Caco-2 (cell line): ENCODE measurements at regions not wholly inside any gene's neighbourhood (a gene's known extent, or its start where the extent isn't known, plus 50 kb on each side); places are given as distances from the start of the nearest gene placed in this dataset.

Experiments
- BruUV-seq: library from RNA; stranded (reverse); fragments of 400-500 nt; replicated peaks from 2 replicates; lab custom pipeline; 2021; lab: Mats Ljungman, UMichigan
- CTCF ChIA-PET: fragments of 300-600 bp; sonication (Branson Sonifier 250); formaldehyde crosslinking; loops from one replicate; lab custom pipeline; 2022; ENCODE audit warnings: antibody characterized with exemption; lab: Charles Lee
- POLR2A ChIA-PET: fragments of 300-600 bp; sonication (Branson Sonifier 250); formaldehyde crosslinking; loops from one replicate; lab custom pipeline; 2022; ENCODE audit warnings: antibody characterized with exemption; lab: Charles Lee
- DNase-seq, 2 experiments: peaks; one replicate each; pipeline versions ENCODE4 v3.0.0 to v3.0.0-alpha.2; 2020 to 2022
- H3K27me3 ChIP-seq: replicated peaks from 2 replicates; pipeline ENCODE4 v1.6.0; 2011; ENCODE audit warnings: low read length; ENCODE audit not compliant: control insufficient read depth, insufficient read depth
- H3K36me3 ChIP-seq: 2 replicates; pipeline ENCODE4 v1.5.1; 2011; ENCODE audit warnings: low read length; ENCODE audit not compliant: control insufficient read depth, insufficient read depth
- H3K4me1 ChIP-seq: fragments of 250-450 bp; sonication (Bioruptor Pico); 2 replicates; pipeline ENCODE4 v1.5.1; 2020; ENCODE audit warnings: mild to moderate bottlenecking
- H3K4me3 ChIP-seq: 2 replicates; pipeline ENCODE4 v1.5.1; 2011; ENCODE audit warnings: low read depth, mild to moderate bottlenecking, control low read depth, low read length
- H3K9me3 ChIP-seq: fragments of 250-450 bp; sonication (Bioruptor Pico); 2 replicates; pipeline ENCODE4 v1.5.1; 2020; ENCODE audit warnings: mild to moderate bottlenecking, moderate library complexity
- H3K27ac Mint-ChIP-seq: one replicate; pipeline ENCODE4 v1.8.0; 2022; ENCODE audit warnings: mixed read lengths; ENCODE audit not compliant: unreplicated experiment
- H3K27me3 Mint-ChIP-seq: one replicate; pipeline ENCODE4 v1.8.0; 2022; ENCODE audit warnings: mixed read lengths; ENCODE audit not compliant: insufficient read depth, unreplicated experiment
- H3K36me3 Mint-ChIP-seq: one replicate; pipeline ENCODE4 v1.8.0; 2022; ENCODE audit warnings: mild to moderate bottlenecking, mixed read lengths; ENCODE audit not compliant: insufficient read depth, unreplicated experiment
- H3K4me1 Mint-ChIP-seq: one replicate; pipeline ENCODE4 v1.8.0; 2022; ENCODE audit warnings: low read depth, mixed read lengths; ENCODE audit not compliant: unreplicated experiment
- H3K4me3 Mint-ChIP-seq: one replicate; pipeline ENCODE4 v1.8.0; 2022; ENCODE audit warnings: mild to moderate bottlenecking, moderate library complexity, mixed read lengths; ENCODE audit not compliant: unreplicated experiment
- H3K9me3 Mint-ChIP-seq: one replicate; pipeline ENCODE4 v1.8.0; 2022; ENCODE audit warnings: mixed read lengths; ENCODE audit not compliant: unreplicated experiment
- intact Hi-C: fragments of 100-400 bp; cut with micrococcal nuclease; formaldehyde crosslinking; loops from one replicate; pipeline ENCODE4 v1.10.0; 2022; ENCODE audit not compliant: unreplicated experiment
- TF ChIP-seq, protein P1 (sequence below), 2 experiments: fragments of 200-600 bp in 1 of 2; IDR thresholded peaks; 1 replicate in 1 of 2; 2 replicates in 1 of 2; pipeline versions ENCODE4 v1.5.1 to v1.8.0; 2011 to 2022; ENCODE audit warnings: antibody characterized with exemption in 1 of 2, control low read depth in 1 of 2, inconsistent platforms in 1 of 2, low read depth in 1 of 2, low read length in 1 of 2, mild to moderate bottlenecking in 1 of 2, moderate library complexity in 1 of 2; ENCODE audit not compliant: insufficient read depth in 1 of 2, severe bottlenecking in 1 of 2, unreplicated experiment in 1 of 2

DNA sequence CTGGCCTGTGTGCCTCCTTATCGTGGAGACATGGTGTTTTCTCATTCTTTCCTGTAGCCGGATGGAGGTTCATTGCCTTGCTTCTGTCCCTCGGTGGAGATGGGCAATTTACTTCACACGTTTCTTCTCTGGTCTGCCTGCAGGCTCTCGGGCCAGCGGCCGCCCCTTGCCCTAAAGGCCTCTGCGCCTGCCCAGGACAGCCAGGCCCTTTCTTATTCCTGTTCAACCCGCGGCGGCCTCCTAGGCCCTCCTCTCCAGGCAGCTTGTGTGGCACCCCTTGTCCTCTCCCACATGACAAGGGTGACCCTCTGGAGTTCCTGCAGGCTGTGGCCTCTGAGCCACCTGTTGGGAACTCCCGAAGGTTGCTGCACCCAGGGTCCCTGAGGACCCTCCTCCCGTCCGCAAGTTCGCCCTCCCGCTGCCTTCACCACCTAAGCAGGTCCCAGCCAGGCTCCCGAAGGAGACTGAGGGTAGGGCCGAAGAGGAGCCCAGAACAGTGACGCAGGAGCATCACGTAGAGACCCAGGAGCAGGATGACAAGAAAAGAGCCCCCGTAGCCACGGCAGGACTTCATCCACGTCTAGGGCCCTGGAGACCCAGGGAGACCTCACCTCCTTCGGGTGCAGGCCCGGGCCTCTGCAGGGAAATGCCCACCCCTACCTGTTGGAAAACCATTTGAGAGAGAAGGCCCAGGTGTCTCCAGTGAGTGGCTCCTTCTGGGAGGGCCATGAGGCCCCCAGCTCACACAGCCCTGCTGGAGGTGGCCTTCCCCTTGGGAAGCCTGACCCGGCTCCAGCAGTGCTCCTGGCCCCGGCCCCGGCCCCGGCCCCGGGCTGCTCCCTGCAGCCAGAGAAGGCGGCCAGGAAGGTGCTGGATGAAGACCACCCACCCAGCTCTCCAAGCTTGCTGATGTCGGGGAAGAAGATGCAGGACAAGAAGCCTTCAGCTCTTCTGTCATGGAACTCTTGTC, 291.4 kb downstream of the TLE4 start:
- no peaks in the 10 kb centered on the region for H3K9me3 Mint-ChIP-seq
- H3K4me3 Mint-ChIP-seq = no peak overlapping the region
- H3K27ac Mint-ChIP-seq = no peak overlapping the region
- Histone ChIP-seq H3K4me3 (no peak overlapping the region), H3K27me3 (no peaks in the 10 kb centered on the region), H3K36me3 (no peaks in the 10 kb centered on the region), H3K9me3 (no peaks in the 10 kb centered on the region), H3K4me1 (no peaks in the 10 kb centered on the region)
- H3K27me3 Mint-ChIP-seq = no peaks in the 10 kb centered on the region
- H3K36me3 Mint-ChIP-seq = no peaks in the 10 kb centered on the region
- intact Hi-C loops = no loop called here
- TF ChIP-seq, protein P1, sequence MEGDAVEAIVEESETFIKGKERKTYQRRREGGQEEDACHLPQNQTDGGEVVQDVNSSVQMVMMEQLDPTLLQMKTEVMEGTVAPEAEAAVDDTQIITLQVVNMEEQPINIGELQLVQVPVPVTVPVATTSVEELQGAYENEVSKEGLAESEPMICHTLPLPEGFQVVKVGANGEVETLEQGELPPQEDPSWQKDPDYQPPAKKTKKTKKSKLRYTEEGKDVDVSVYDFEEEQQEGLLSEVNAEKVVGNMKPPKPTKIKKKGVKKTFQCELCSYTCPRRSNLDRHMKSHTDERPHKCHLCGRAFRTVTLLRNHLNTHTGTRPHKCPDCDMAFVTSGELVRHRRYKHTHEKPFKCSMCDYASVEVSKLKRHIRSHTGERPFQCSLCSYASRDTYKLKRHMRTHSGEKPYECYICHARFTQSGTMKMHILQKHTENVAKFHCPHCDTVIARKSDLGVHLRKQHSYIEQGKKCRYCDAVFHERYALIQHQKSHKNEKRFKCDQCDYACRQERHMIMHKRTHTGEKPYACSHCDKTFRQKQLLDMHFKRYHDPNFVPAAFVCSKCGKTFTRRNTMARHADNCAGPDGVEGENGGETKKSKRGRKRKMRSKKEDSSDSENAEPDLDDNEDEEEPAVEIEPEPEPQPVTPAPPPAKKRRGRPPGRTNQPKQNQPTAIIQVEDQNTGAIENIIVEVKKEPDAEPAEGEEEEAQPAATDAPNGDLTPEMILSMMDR (IDR thresholded peaks at IDR 0.05; ENCODE audit: insufficient read depth in 1 of 2, low read depth in 1 of 2, low read length in 1 of 2, severe bottlenecking in 1 of 2, unreplicated experiment in 1 of 2) = no peak
- BruUV-seq = no TSS peak
- DNase-seq = no peak
- POLR2A ChIA-PET = no interaction called here
- CTCF ChIA-PET = no interaction called here
- H3K4me1 Mint-ChIP-seq = no peaks in the 10 kb centered on the region

DNA sequence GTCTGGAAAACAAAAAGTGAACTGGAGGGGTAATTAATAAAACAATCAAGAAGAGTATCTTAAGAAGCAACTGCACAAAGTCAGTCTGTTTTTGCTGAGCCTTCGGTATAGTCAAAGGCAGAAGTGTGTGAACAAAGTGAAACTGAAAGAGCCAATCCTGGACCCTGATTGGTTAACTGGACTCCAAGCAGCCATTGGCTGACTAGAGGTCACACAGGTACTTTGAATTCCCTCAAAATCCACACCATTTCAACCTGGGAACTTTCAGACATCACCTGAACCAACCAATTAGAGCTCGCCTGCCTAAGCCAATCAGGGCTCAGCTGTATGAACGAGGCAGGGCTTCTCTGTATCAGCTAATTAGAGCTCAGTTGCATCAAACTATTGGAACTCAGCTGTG, 286.7 kb downstream of the TLE4 start:
- Mint-ChIP-seq H3K9me3 (no peaks in the 10 kb centered on the region), H3K27me3 (no peaks in the 10 kb centered on the region), H3K4me1 (no peaks in the 10 kb centered on the region), H3K27ac (no peak overlapping the region), H3K36me3 (peaks cover 5% of the 10 kb centered on the region), H3K4me3 (no peak overlapping the region)
- intact Hi-C loops = no loop called here
- DNase-seq = no peak
- no peak overlapping the region for H3K4me3 ChIP-seq
- ChIA-PET POLR2A (no interaction called here), CTCF (no interaction called here)
- BruUV-seq = no TSS peak
- no peaks in the 10 kb centered on the region for H3K36me3 ChIP-seq
- TF ChIP-seq, protein P1 (IDR thresholded peaks at IDR 0.05; ENCODE audit: insufficient read depth in 1 of 2, low read depth in 1 of 2, low read length in 1 of 2, severe bottlenecking in 1 of 2, unreplicated experiment in 1 of 2) = no peak
- no peaks in the 10 kb centered on the region for H3K9me3 ChIP-seq
- H3K27me3 ChIP-seq = no peaks in the 10 kb centered on the region
- no peaks in the 10 kb centered on the region for H3K4me1 ChIP-seq

DNA sequence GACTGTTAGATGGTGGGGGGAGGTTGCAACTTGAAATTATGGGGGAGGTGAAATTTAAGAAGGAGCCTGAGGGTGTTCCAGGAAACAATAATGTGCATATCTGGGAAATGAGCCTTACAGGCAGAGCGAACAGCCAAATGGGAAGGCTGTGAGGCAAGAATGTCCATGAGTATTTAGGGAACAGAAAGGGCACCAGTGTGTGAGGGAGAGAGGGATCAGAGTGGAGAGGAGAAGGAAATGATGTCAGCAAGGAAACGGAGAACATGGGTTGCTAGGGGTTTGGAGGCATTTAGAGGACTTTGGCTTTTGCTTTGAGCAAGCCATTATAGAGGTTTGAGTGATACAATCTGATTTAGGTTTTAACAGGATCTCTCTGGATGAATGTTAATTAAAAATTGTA, 285.4 kb downstream of the TLE4 start:
- no peak overlapping the region for H3K27ac Mint-ChIP-seq
- POLR2A ChIA-PET = no interaction called here
- TF ChIP-seq, protein P1 (IDR thresholded peaks at IDR 0.05; ENCODE audit: insufficient read depth in 1 of 2, low read depth in 1 of 2, low read length in 1 of 2, severe bottlenecking in 1 of 2, unreplicated experiment in 1 of 2) = no peak
- H3K9me3 Mint-ChIP-seq = no peaks in the 10 kb centered on the region
- no peaks in the 10 kb centered on the region for H3K27me3 Mint-ChIP-seq
- H3K36me3 ChIP-seq = no peaks in the 10 kb centered on the region
- intact Hi-C loops = no loop called here
- H3K4me1 Mint-ChIP-seq = no peaks in the 10 kb centered on the region
- H3K27me3 ChIP-seq = no peaks in the 10 kb centered on the region
- no TSS peak for BruUV-seq
- CTCF ChIA-PET = no interaction called here
- no peaks in the 10 kb centered on the region for H3K9me3 ChIP-seq
- H3K4me3 ChIP-seq = no peak overlapping the region
- H3K4me3 Mint-ChIP-seq = no peak overlapping the region
- H3K4me1 ChIP-seq = no peaks in the 10 kb centered on the region
- H3K36me3 Mint-ChIP-seq = peaks cover 5% of the 10 kb centered on the region
- DNase-seq = no peak
